ENCODE measurements at regions not wholly inside any gene's neighbourhood (a gene's known extent, or its start where the extent isn't known, plus 50 kb on each side); places are given as distances from the start of the nearest gene placed in this dataset.

DNA sequence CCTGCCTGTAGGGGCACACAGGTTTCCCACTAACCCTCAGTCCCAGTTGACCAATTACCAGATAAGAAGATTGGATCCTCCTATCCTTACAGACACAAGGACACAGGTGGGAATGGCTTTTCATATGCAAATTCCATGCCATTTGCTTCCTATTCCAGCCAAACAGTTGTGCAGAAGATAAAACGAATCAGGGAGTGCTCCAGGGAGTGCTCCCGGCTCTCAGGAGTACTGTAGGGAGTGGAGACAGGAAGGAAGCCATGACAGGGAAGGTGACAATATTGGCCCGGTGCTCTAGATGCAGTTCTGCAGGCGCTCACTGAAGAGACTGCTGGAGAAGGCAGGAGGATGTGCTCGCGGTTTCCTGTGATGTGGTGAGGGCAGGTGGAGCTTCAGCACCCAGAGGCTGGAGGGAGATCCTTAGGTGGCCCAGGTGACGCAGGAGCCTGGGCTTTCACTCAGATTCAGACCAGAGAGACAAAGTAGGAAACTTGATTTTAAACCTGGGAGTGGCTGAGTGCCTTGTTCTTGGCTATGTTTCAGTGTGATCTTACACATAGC lies 260.0 kb downstream of the AUH start:
- in situ Hi-C loops (cut with MboI; ENCODE audit: low pct_unique_long_range_greater_than_20kb, low sequenced_read_pairs, unreplicated experiment): no loop called here
- TF ChIP-seq, protein P1, sequence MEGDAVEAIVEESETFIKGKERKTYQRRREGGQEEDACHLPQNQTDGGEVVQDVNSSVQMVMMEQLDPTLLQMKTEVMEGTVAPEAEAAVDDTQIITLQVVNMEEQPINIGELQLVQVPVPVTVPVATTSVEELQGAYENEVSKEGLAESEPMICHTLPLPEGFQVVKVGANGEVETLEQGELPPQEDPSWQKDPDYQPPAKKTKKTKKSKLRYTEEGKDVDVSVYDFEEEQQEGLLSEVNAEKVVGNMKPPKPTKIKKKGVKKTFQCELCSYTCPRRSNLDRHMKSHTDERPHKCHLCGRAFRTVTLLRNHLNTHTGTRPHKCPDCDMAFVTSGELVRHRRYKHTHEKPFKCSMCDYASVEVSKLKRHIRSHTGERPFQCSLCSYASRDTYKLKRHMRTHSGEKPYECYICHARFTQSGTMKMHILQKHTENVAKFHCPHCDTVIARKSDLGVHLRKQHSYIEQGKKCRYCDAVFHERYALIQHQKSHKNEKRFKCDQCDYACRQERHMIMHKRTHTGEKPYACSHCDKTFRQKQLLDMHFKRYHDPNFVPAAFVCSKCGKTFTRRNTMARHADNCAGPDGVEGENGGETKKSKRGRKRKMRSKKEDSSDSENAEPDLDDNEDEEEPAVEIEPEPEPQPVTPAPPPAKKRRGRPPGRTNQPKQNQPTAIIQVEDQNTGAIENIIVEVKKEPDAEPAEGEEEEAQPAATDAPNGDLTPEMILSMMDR (IDR thresholded peaks at IDR 0.05; ENCODE audit: extremely low read depth, insufficient read depth, missing control alignments): no peak
- no peak for DNase-seq (ENCODE audit: low spot score)

DNA sequence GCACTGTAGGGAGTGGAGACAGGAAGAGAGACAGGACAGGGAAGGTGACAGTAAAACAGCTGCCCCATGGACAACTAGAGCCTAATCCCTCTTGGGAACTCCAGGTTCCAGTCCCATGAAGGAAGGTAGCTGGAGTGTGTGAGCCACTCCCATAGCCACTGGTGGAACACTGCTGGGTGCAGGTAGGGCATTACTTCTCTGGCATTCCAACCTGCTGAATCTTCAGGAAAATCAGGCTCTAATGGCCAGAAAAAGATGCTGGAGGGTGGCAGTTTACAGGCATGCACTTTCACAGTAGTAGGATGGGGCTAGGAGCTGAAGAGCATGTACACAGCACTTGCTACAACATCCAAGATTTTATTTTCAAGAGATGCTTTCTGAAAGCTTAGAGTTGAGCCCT lies 259.4 kb downstream of the AUH start:
- in situ Hi-C loops (cut with MboI; ENCODE audit: low pct_unique_long_range_greater_than_20kb, low sequenced_read_pairs, unreplicated experiment): no loop called here
- no peak for DNase-seq (ENCODE audit: low spot score)
- TF ChIP-seq, protein P1 (IDR thresholded peaks at IDR 0.05; ENCODE audit: extremely low read depth, insufficient read depth, missing control alignments): no peak

DNA sequence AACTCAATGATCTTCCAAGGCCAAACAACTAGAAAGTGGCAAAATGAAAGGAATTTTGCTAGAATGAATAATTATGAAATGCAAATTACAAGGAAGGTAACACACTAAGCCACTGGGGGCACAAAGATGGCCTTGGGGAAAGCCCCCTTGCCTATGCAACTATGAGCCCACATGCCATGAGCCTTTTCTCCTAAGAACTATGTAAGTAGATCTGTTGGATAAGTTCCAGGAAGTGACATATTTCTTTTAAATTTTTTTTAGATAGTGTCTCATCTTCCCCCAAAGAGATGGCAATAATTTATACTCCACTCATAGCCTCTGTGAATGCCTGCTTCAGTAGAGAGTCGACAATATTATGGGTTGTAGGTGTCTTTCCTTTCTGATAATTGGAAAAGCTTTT lies 257.8 kb downstream of the AUH start:
- TF ChIP-seq, protein P1 (IDR thresholded peaks at IDR 0.05; ENCODE audit: extremely low read depth, insufficient read depth, missing control alignments): no peak
- no peak for DNase-seq (ENCODE audit: low spot score)
- in situ Hi-C loops (cut with MboI; ENCODE audit: low pct_unique_long_range_greater_than_20kb, low sequenced_read_pairs, unreplicated experiment): no loop called here

DNA sequence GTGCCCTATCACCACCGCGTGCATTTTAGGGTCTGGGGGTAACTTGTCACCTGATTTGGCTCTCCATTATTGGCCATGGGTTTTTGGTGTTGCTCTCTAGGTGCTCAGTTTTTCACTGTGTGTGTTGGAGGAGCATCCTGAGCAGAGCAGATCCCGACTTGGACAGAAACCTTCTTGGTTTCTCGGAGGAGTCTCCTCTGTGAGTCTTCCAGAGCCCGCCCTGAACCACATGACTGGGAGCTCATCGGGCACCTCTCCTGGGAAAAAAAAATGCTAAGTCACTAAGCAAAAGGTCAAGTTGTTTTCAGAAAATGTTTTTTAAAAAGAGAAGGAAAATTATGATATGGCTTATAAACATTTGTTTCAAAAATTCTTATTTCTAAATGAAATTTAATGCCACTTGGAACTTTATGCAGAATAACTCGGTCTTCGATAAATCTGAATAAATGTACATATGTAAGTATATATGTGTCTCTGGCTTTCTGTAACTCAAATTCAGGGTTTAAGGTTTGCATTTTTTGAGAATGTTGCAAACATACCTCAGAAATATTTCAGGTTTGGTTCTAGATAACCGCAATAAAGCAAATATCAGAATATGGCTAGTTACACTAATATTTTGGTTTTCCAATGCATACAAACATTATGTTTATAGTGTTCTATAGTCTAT lies 255.2 kb downstream of the AUH start:
- in situ Hi-C loops (cut with MboI; ENCODE audit: low pct_unique_long_range_greater_than_20kb, low sequenced_read_pairs, unreplicated experiment): no loop called here
- TF ChIP-seq, protein P1 (IDR thresholded peaks at IDR 0.05; ENCODE audit: extremely low read depth, insufficient read depth, missing control alignments): no peak
- no peak for DNase-seq (ENCODE audit: low spot score)

DNA sequence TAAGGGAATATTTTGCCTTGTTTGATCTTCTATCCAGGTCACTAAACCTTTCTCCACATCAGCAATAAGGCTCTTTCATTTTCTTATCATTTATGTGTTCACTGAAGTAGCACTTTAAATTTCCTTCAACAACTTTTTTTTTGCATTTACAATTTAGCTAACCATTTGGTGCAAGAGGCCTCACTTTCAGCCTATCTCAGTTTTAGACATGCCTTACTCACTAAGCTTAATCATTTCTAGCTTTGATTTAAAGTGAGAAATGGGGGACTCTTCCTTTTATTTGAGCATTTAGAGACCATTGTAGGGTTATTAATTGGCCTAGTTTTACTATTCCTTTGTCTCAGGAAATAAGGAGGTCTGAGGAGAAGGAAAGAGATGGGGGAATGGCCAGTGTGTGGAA lies 250.5 kb downstream of the AUH start:
- DNase-seq (ENCODE audit: low spot score): no peak
- in situ Hi-C loops (cut with MboI; ENCODE audit: low pct_unique_long_range_greater_than_20kb, low sequenced_read_pairs, unreplicated experiment): no loop called here
- TF ChIP-seq, protein P1 (IDR thresholded peaks at IDR 0.05; ENCODE audit: extremely low read depth, insufficient read depth, missing control alignments): no peak

DNA sequence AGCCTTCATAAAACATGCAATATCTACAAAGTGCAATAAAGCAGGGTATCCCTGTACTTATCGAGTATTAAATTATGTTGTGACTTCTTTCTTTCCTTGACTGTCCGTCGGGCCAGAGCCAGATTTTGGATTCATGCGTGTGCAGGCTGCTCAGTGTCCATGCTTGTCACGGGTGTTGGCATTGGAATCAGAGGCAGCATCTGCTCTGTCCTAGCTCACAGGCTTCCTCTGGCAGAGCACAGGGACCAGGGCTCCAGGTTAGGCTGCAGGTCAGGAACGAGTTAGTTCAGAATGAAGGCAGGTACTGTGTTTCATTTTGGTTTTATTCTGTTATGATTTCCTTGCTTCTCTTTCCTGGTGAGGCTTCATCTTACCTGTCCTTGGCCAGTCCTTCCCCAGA lies 249.8 kb downstream of the AUH start:
- TF ChIP-seq, protein P1 (IDR thresholded peaks at IDR 0.05; ENCODE audit: extremely low read depth, insufficient read depth, missing control alignments): no peak
- DNase-seq (ENCODE audit: low spot score): no peak
- in situ Hi-C loops (cut with MboI; ENCODE audit: low pct_unique_long_range_greater_than_20kb, low sequenced_read_pairs, unreplicated experiment): no loop called here
